ENCODE measurements at regions not wholly inside any gene's neighbourhood (a gene's known extent, or its start where the extent isn't known, plus 50 kb on each side); places are given as distances from the start of the nearest gene placed in this dataset.

DNA sequence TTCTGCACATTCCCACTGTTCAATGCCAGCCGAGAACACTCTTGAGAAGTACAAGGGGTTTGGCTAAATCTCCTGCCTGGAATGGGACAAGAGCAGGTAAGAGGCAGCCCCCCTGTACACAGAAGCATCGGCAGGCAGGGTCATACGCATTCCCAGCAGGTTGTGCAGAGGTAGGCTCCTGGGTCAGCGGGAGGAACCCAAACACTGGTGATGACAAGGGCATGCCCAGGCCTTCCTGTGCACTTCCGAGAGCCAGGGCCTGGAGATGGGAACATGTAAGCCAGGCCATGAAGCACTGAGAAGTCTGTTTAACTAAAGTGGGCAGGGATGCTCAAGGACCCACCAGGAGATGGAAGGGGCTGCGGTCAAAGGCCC, 130.3 kb upstream of the CHST15 start:
- TF ChIP-seq YY1 (IDR thresholded peaks at IDR 0.05; ENCODE audit: insufficient read depth, insufficient read length) (no peak), SUZ12 (IDR thresholded peaks at IDR 0.05; ENCODE audit: extremely low read depth, insufficient read depth, insufficient read length) (no peak)

Measured in NT2/D1 (cell line).